ENCODE measurements at regions not wholly inside any gene's neighbourhood (a gene's known extent, or its start where the extent isn't known, plus 50 kb on each side); places are given as distances from the start of the nearest gene placed in this dataset.
"Not testable (repeated sequence)": the region's sequence is repeated elsewhere in the genome, so short reads cannot be mapped to it uniquely, and the experiment has no call there.

- Histone ChIP-seq H3K9me3 (ENCODE audit: control insufficient read depth in 2 of 2, low read length in 2 of 2) (peaks cover 2 to 4% of the 10 kb centered on the region in 2 donors), H3K4me3 (ENCODE audit: low read length in 2 of 2) (no peak overlapping the region), H3K4me1 (ENCODE audit: control insufficient read depth in 2 of 2, insufficient read depth in 2 of 2, low read length in 2 of 2) (no peaks in the 10 kb centered on the region), H3K9ac (ENCODE audit: low read depth in 1 of 2, low read length in 2 of 2) (no peak overlapping the region), H3K36me3 (ENCODE audit: control insufficient read depth in 2 of 2, insufficient read depth in 2 of 2, low read length in 2 of 2) (no peaks in the 10 kb centered on the region), H3K27me3 (ENCODE audit: control insufficient read depth in 2 of 2, insufficient read depth in 2 of 2, low read length in 2 of 2) (peaks cover 0 to 2% of the 10 kb centered on the region in 2 donors), H3K27ac (ENCODE audit: low read depth in 2 of 2, low read length in 2 of 2) (no peak overlapping the region)
These were observed 197.4 kb downstream of the C16orf95 start for GRCh38 chr16:87119748-87120147.

- Histone ChIP-seq H3K4me1 (ENCODE audit: control insufficient read depth in 2 of 2, insufficient read depth in 2 of 2, low read length in 2 of 2) (no peaks in the 10 kb centered on the region), H3K9ac (ENCODE audit: low read depth in 1 of 2, low read length in 2 of 2) (no peak overlapping the region), H3K36me3 (ENCODE audit: control insufficient read depth in 2 of 2, insufficient read depth in 2 of 2, low read length in 2 of 2) (no peaks in the 10 kb centered on the region), H3K4me3 (ENCODE audit: low read length in 2 of 2) (no peak overlapping the region), H3K9me3 (ENCODE audit: control insufficient read depth in 2 of 2, low read length in 2 of 2) (peaks cover 2 to 4% of the 10 kb centered on the region in 2 donors), H3K27me3 (ENCODE audit: control insufficient read depth in 2 of 2, insufficient read depth in 2 of 2, low read length in 2 of 2) (peaks cover 0 to 2% of the 10 kb centered on the region in 2 donors), H3K27ac (ENCODE audit: low read depth in 2 of 2, low read length in 2 of 2) (no peak overlapping the region)
These were observed 195.4 kb downstream of the C16orf95 start for GRCh38 chr16:87121816-87122215.

GRCh38 chr16:87123356-87124001 lies 193.7 kb downstream of the C16orf95 start:
- H3K36me3 ChIP-seq (ENCODE audit: control insufficient read depth in 2 of 2, insufficient read depth in 2 of 2, low read length in 2 of 2), result no peaks in the 10 kb centered on the region
- no peaks in the 10 kb centered on the region for H3K4me1 ChIP-seq (ENCODE audit: control insufficient read depth in 2 of 2, insufficient read depth in 2 of 2, low read length in 2 of 2)
- peaks cover 0 to 2% of the 10 kb centered on the region in 2 donors for H3K27me3 ChIP-seq (ENCODE audit: control insufficient read depth in 2 of 2, insufficient read depth in 2 of 2, low read length in 2 of 2)
- H3K4me3 ChIP-seq (ENCODE audit: low read length in 2 of 2), result no peak overlapping the region
- H3K9me3 ChIP-seq (ENCODE audit: control insufficient read depth in 2 of 2, low read length in 2 of 2), result peaks cover 2 to 4% of the 10 kb centered on the region in 2 donors
- H3K27ac ChIP-seq (ENCODE audit: low read depth in 2 of 2, low read length in 2 of 2), result no peak overlapping the region
- H3K9ac ChIP-seq (ENCODE audit: low read depth in 1 of 2, low read length in 2 of 2), result no peak overlapping the region

- not testable (repeated sequence) for H3K27me3 ChIP-seq (ENCODE audit: control insufficient read depth in 2 of 2, insufficient read depth in 2 of 2, low read length in 2 of 2); H3K9ac ChIP-seq (ENCODE audit: low read depth in 1 of 2, low read length in 2 of 2); H3K4me3 ChIP-seq (ENCODE audit: low read length in 2 of 2); H3K36me3 ChIP-seq (ENCODE audit: control insufficient read depth in 2 of 2, insufficient read depth in 2 of 2, low read length in 2 of 2); H3K9me3 ChIP-seq (ENCODE audit: control insufficient read depth in 2 of 2, low read length in 2 of 2); H3K4me1 ChIP-seq (ENCODE audit: control insufficient read depth in 2 of 2, insufficient read depth in 2 of 2, low read length in 2 of 2); H3K27ac ChIP-seq (ENCODE audit: low read depth in 2 of 2, low read length in 2 of 2)
These were observed 192.8 kb downstream of the C16orf95 start for GRCh38 chr16:87124405-87124804.

- Histone ChIP-seq H3K27ac (ENCODE audit: low read depth in 2 of 2, low read length in 2 of 2) (no peak overlapping the region), H3K4me3 (ENCODE audit: low read length in 2 of 2) (no peak overlapping the region), H3K27me3 (ENCODE audit: control insufficient read depth in 2 of 2, insufficient read depth in 2 of 2, low read length in 2 of 2) (peaks cover 0 to 2% of the 10 kb centered on the region in 2 donors), H3K36me3 (ENCODE audit: control insufficient read depth in 2 of 2, insufficient read depth in 2 of 2, low read length in 2 of 2) (no peaks in the 10 kb centered on the region), H3K9ac (ENCODE audit: low read depth in 1 of 2, low read length in 2 of 2) (no peak overlapping the region), H3K4me1 (ENCODE audit: control insufficient read depth in 2 of 2, insufficient read depth in 2 of 2, low read length in 2 of 2) (no peaks in the 10 kb centered on the region), H3K9me3 (ENCODE audit: control insufficient read depth in 2 of 2, low read length in 2 of 2) (peaks cover 2 to 4% of the 10 kb centered on the region in 2 donors)
These were observed 191.7 kb downstream of the C16orf95 start for GRCh38 chr16:87125206-87126155.

- H3K4me1 ChIP-seq (ENCODE audit: control insufficient read depth in 2 of 2, insufficient read depth in 2 of 2, low read length in 2 of 2), result no peaks in the 10 kb centered on the region
- no peak overlapping the region for H3K9ac ChIP-seq (ENCODE audit: low read depth in 1 of 2, low read length in 2 of 2)
- H3K36me3 ChIP-seq (ENCODE audit: control insufficient read depth in 2 of 2, insufficient read depth in 2 of 2, low read length in 2 of 2), result no peaks in the 10 kb centered on the region
- no peak overlapping the region for H3K4me3 ChIP-seq (ENCODE audit: low read length in 2 of 2)
- no peak overlapping the region for H3K27ac ChIP-seq (ENCODE audit: low read depth in 2 of 2, low read length in 2 of 2)
- H3K9me3 ChIP-seq (ENCODE audit: control insufficient read depth in 2 of 2, low read length in 2 of 2), result peaks cover 2 to 4% of the 10 kb centered on the region in 2 donors
- peaks cover 0 to 2% of the 10 kb centered on the region in 2 donors for H3K27me3 ChIP-seq (ENCODE audit: control insufficient read depth in 2 of 2, insufficient read depth in 2 of 2, low read length in 2 of 2)
These were observed 190.7 kb downstream of the C16orf95 start for GRCh38 chr16:87126403-87127025.

GRCh38 chr16:87127061-87127765 lies 190.0 kb downstream of the C16orf95 start:
- Histone ChIP-seq H3K27me3 (ENCODE audit: control insufficient read depth in 2 of 2, insufficient read depth in 2 of 2, low read length in 2 of 2) (no peaks in the 10 kb centered on the region), H3K27ac (ENCODE audit: low read depth in 2 of 2, low read length in 2 of 2) (peak overlapping the region in 1 of 2 donors; percentile 5)

DNA sequence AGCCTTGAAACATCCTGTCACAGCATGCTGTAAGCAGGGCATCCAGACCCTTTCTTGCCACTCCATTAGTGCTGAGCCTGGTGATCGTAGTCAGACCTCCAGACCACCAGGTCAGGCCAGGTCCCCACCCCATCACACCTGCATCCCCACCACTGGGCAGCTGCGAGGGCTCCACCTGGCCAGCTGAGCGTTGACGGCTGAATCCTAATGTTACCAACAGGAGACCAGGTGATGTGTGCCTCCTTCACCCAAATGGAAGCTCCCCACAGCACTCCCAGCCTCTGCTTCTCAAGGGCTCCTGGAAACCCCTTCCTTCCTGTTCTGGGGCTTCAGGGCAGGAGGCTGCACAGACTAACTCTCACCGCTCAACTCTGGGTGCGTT lies 189.4 kb downstream of the C16orf95 start:
- H3K27ac ChIP-seq (ENCODE audit: low read depth in 2 of 2, low read length in 2 of 2), result no peak overlapping the region
- H3K9me3 ChIP-seq (ENCODE audit: control insufficient read depth in 2 of 2, low read length in 2 of 2), result peaks cover 2 to 4% of the 10 kb centered on the region in 2 donors
- no peaks in the 10 kb centered on the region for H3K4me1 ChIP-seq (ENCODE audit: control insufficient read depth in 2 of 2, insufficient read depth in 2 of 2, low read length in 2 of 2)
- H3K27me3 ChIP-seq (ENCODE audit: control insufficient read depth in 2 of 2, insufficient read depth in 2 of 2, low read length in 2 of 2), result no peaks in the 10 kb centered on the region
- no peak overlapping the region for H3K9ac ChIP-seq (ENCODE audit: low read depth in 1 of 2, low read length in 2 of 2)
- no peaks in the 10 kb centered on the region for H3K36me3 ChIP-seq (ENCODE audit: control insufficient read depth in 2 of 2, insufficient read depth in 2 of 2, low read length in 2 of 2)
- no peak overlapping the region for H3K4me3 ChIP-seq (ENCODE audit: low read length in 2 of 2)

More at GRCh38 chr16:87127061-87127765, 190.0 kb downstream of the C16orf95 start:
- no peak overlapping the region for H3K9ac ChIP-seq (ENCODE audit: low read depth in 1 of 2, low read length in 2 of 2)
- H3K9me3 ChIP-seq (ENCODE audit: control insufficient read depth in 2 of 2, low read length in 2 of 2), result peaks cover 2 to 4% of the 10 kb centered on the region in 2 donors
- no peak overlapping the region for H3K4me3 ChIP-seq (ENCODE audit: low read length in 2 of 2)
- no peaks in the 10 kb centered on the region for H3K4me1 ChIP-seq (ENCODE audit: control insufficient read depth in 2 of 2, insufficient read depth in 2 of 2, low read length in 2 of 2)
- H3K36me3 ChIP-seq (ENCODE audit: control insufficient read depth in 2 of 2, insufficient read depth in 2 of 2, low read length in 2 of 2), result no peaks in the 10 kb centered on the region

DNA sequence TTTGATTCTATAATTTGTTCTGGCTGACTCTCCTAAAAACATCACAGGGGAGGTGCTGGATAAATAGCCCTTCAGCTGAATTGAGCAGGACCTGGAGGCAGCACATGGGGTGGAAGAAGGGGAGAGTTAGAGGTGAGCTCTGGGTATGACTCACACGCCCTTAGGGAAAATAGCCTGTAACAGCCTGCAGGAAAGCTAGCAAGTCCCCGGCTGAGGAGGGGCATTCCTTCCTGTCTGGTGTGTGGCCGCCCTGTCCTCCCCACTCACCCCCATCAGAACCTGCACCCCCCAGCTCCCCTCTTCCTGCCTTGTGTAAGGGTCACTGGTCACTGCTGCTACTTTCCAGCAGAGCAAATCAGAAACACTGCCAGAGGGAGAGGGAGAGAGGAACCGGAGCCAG lies 187.4 kb downstream of the C16orf95 start:
- no peak overlapping the region for H3K4me3 ChIP-seq (ENCODE audit: low read length in 2 of 2)
- no peak overlapping the region for H3K27ac ChIP-seq (ENCODE audit: low read depth in 2 of 2, low read length in 2 of 2)
- no peak overlapping the region for H3K9ac ChIP-seq (ENCODE audit: low read depth in 1 of 2, low read length in 2 of 2)
- H3K36me3 ChIP-seq (ENCODE audit: control insufficient read depth in 2 of 2, insufficient read depth in 2 of 2, low read length in 2 of 2), result no peaks in the 10 kb centered on the region
- H3K9me3 ChIP-seq (ENCODE audit: control insufficient read depth in 2 of 2, low read length in 2 of 2), result no peaks in the 10 kb centered on the region
- H3K4me1 ChIP-seq (ENCODE audit: control insufficient read depth in 2 of 2, insufficient read depth in 2 of 2, low read length in 2 of 2), result no peaks in the 10 kb centered on the region
- no peaks in the 10 kb centered on the region for H3K27me3 ChIP-seq (ENCODE audit: control insufficient read depth in 2 of 2, insufficient read depth in 2 of 2, low read length in 2 of 2)
